ENCODE measurements at regions not wholly inside any gene's neighbourhood (a gene's known extent, or its start where the extent isn't known, plus 50 kb on each side); places are given as distances from the start of the nearest gene placed in this dataset.
A peak's percentile ranks its signal among the peaks of the same experiment; 100 is the strongest.

DNA sequence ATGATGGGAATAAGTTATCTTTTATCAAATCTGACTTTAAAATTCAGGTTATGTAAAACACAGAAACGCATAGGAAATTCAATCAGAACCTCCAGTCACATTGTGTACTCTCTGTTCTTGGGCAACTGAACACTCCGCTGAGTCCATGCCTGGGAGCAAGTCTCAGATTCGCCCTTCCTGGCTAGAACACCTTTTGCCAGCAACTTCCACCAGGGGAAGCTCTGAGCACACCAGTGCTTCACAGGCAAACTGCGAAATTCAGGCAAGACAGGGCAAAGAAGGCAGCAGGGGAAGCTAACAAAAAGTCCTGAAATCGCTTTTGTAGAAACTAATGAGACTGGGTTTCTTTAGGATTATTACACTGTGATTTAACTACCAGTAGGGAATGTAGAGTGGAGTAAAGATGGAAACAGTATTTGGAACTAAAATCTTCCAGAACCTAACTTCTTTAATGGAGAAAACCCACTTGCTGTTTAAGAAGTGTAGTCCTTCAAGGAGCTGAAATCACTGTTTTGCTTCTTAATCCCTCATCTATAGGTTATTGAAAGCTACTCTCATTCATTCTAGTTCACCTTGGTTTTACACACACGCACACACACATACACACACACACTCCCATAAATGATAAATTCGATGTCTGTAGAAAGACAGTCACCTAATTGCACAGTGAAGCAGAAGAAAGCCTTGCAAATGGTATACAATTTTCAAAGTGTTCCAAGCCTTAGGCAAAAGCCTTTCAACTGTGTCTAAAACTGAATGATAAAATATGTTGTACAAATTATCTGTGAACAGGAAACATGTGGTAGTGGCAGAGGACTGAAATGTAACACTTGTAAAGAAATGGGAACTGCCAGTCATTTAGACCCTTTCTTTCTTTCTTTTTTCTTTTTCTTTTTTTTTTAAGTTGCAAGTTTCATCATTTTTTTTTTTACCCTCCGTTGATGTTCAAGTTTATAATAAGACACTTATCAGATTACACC is 214.5 kb downstream of the TMEM182 start:
- ChIA-PET POLR2A (no interaction called here), CTCF (interaction anchor here (0.6 to 1.2 kb wide), 5 partner anchors 18 to 898 kb away, joined by 3 to 7 read pairs (median 3); no protein-coding TSS in a partner anchor)
- peak; percentile 62 for DNase-seq (ENCODE audit: extremely low spot score)
- no peak for TF ChIP-seq FOXA1 (IDR thresholded peaks at IDR 0.05)
- TF ChIP-seq ARNT (IDR thresholded peaks at IDR 0.05) = no peak
- no peak for TF ChIP-seq ZNF384 (IDR thresholded peaks at IDR 0.05)
- TF ChIP-seq SUZ12 (IDR thresholded peaks at IDR 0.05) = no peak
- TF ChIP-seq LEF1 (IDR thresholded peaks at IDR 0.05; ENCODE audit: borderline replicate concordance) = no peak
- no peak for TF ChIP-seq ELF4 (IDR thresholded peaks at IDR 0.05)
- TF ChIP-seq, protein P1, sequence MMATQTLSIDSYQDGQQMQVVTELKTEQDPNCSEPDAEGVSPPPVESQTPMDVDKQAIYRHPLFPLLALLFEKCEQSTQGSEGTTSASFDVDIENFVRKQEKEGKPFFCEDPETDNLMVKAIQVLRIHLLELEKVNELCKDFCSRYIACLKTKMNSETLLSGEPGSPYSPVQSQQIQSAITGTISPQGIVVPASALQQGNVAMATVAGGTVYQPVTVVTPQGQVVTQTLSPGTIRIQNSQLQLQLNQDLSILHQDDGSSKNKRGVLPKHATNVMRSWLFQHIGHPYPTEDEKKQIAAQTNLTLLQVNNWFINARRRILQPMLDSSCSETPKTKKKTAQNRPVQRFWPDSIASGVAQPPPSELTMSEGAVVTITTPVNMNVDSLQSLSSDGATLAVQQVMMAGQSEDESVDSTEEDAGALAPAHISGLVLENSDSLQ (IDR thresholded peaks at IDR 0.05) = no peak
- no peak for TF ChIP-seq BHLHE40 (IDR thresholded peaks at IDR 0.05; ENCODE audit: borderline replicate concordance)
- no peak for TF ChIP-seq HDGF (IDR thresholded peaks at IDR 0.05; ENCODE audit: borderline replicate concordance)
- TF ChIP-seq FOXK2 (IDR thresholded peaks at IDR 0.05) = no peak
- TF ChIP-seq SP1 (IDR thresholded peaks at IDR 0.05) = no peak
- no peak for TF ChIP-seq CTBP1 (IDR thresholded peaks at IDR 0.05; ENCODE audit: borderline replicate concordance)

DNA sequence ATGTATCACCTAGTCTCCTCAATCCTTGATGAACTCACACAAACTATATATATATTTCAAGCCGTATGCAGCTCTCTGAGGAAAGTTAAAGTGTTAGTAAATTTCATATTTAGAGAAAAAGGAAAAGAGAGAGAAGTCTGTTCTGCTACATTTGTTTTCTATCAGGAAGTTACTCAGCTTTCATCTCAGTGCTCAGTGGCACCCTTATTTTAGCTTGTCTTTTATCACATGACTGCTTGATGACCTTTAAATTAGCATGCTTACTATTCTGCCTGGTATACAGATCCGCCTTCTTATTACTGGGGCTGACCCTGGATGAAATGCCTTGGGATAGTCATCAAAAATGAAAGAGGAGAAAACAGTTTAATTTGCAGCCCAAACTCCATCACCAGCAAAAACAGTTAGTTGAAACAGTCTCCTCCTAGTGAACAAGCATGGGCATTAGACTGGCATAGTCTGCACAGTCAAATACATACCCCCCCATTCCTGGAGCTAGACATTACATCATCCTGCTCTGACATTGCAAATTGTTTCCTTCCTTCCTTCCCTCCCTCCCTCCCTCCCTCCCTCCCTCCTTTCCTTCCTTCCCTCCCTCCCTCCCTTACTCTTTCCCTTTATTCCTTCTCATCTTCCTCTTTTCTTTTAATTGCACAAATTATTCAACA is 215.7 kb downstream of the TMEM182 start:
- POLR2A ChIA-PET = no interaction called here
- CTCF ChIA-PET = no interaction called here
- TF ChIP-seq FOXK2 (IDR thresholded peaks at IDR 0.05) = no peak
- TF ChIP-seq FOXA1 (IDR thresholded peaks at IDR 0.05) = no peak
- no peak for TF ChIP-seq NFRKB (IDR thresholded peaks at IDR 0.05)
- TF ChIP-seq, protein P1 (IDR thresholded peaks at IDR 0.05) = no peak
- TF ChIP-seq CTBP1 (IDR thresholded peaks at IDR 0.05; ENCODE audit: borderline replicate concordance) = no peak

DNA sequence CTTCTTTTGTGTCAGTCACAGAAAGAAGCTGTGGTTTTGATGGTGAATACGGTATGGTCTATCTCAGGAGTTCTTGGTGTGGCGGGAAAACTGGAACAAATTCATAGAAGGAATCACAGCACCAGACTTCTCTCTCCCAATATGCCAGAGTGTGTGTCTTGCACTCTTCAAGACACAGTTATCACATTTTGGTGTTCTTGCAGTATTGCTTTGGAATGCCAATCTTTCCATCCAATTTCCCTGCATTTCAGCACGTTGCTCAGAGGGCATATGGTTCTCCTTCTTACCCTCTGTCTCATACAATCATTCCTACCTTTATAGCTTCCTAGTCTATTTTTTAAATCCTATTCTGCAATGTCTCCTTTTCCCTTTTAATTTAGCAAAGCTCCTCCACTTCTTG is 216.3 kb downstream of the TMEM182 start:
- DNase-seq (ENCODE audit: extremely low spot score) = no peak
- ChIA-PET POLR2A (no interaction called here), CTCF (no interaction called here)
- TF ChIP-seq ZNF384 (IDR thresholded peaks at IDR 0.05) = no peak
- TF ChIP-seq LEF1 (IDR thresholded peaks at IDR 0.05; ENCODE audit: borderline replicate concordance) = no peak
- TF ChIP-seq SP1 (IDR thresholded peaks at IDR 0.05) = no peak
- no peak for TF ChIP-seq FOXM1 (IDR thresholded peaks at IDR 0.05; ENCODE audit: borderline replicate concordance)
- no peak for TF ChIP-seq FOXA1 (IDR thresholded peaks at IDR 0.05)
- TF ChIP-seq, protein P1 (IDR thresholded peaks at IDR 0.05) = no peak
- TF ChIP-seq CTBP1 (IDR thresholded peaks at IDR 0.05; ENCODE audit: borderline replicate concordance) = no peak
- no peak for TF ChIP-seq TARDBP (IDR thresholded peaks at IDR 0.05)

More for the DNA sequence above, 215.7 kb downstream of the TMEM182 start:
- DNase-seq (ENCODE audit: extremely low spot score) = no peak

DNA sequence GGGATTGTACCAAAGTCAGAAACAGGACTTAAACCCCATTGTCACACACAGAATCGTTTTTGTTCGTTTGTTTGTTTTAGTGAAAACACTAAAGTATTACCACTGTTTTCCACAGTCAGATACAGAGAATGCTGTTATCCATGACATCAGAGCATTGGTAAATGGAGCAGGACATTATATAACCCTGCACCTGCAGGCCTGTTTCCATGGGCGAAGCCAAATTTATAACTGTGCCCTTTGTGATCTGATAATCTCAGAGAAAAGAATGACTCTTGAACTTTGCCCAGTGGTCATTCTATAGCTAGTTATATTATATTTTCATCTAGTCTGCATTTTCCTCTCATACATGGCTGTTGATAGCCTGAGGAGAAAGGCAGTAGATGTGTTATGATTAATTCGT is 217.6 kb downstream of the TMEM182 start:
- CTCF ChIA-PET = no interaction called here
- POLR2A ChIA-PET = no interaction called here
- no peak for DNase-seq (ENCODE audit: extremely low spot score)
- no peak for TF ChIP-seq ZNF384 (IDR thresholded peaks at IDR 0.05)
- TF ChIP-seq SUZ12 (IDR thresholded peaks at IDR 0.05) = no peak
- TF ChIP-seq NFRKB (IDR thresholded peaks at IDR 0.05) = no peak
- TF ChIP-seq TARDBP (IDR thresholded peaks at IDR 0.05) = no peak
- TF ChIP-seq ELF4 (IDR thresholded peaks at IDR 0.05) = no peak

DNA sequence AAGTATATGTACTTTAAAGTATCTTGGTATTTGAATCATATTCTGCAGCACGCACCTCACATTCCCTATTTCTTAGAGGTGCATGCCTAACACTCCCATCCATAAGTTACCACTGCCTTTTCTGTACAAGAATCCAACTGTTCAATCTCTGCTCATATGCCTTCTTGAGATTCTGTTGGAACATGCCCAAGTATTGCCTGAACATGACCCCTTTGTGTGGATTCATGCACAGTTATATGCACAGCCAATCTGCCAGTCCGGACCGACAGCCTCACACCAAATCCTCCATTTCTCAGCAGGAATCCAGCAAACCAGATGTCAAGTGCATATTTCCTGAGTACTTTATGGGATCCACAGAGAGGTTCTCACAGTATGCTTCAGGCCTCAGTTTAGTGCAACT is 222.0 kb downstream of the TMEM182 start:
- POLR2A ChIA-PET = no interaction called here

More for the DNA sequence above, 222.0 kb downstream of the TMEM182 start:
- CTCF ChIA-PET = no interaction called here
- TF ChIP-seq HDGF (IDR thresholded peaks at IDR 0.05; ENCODE audit: borderline replicate concordance) = no peak
- no peak for TF ChIP-seq LEF1 (IDR thresholded peaks at IDR 0.05; ENCODE audit: borderline replicate concordance)
- TF ChIP-seq NFRKB (IDR thresholded peaks at IDR 0.05) = no peak
- no peak for TF ChIP-seq TARDBP (IDR thresholded peaks at IDR 0.05)
- no peak for TF ChIP-seq FOXK2 (IDR thresholded peaks at IDR 0.05)
- TF ChIP-seq FOXA1 (IDR thresholded peaks at IDR 0.05) = no peak
- TF ChIP-seq CTBP1 (IDR thresholded peaks at IDR 0.05; ENCODE audit: borderline replicate concordance) = no peak
- TF ChIP-seq, protein P1 (IDR thresholded peaks at IDR 0.05) = no peak
- no peak for TF ChIP-seq L3MBTL2 (conservative IDR thresholded peaks at IDR 0.05)
- no peak for TF ChIP-seq SUZ12 (IDR thresholded peaks at IDR 0.05)
- no peak for TF ChIP-seq ZNF384 (IDR thresholded peaks at IDR 0.05)
- no peak for TF ChIP-seq ARNT (IDR thresholded peaks at IDR 0.05)
- no peak for TF ChIP-seq BHLHE40 (IDR thresholded peaks at IDR 0.05; ENCODE audit: borderline replicate concordance)
- TF ChIP-seq ELF4 (IDR thresholded peaks at IDR 0.05) = no peak
- DNase-seq (ENCODE audit: extremely low spot score) = no peak
